ENCODE measurements at regions not wholly inside any gene's neighbourhood (a gene's known extent, or its start where the extent isn't known, plus 50 kb on each side); places are given as distances from the start of the nearest gene placed in this dataset.
A peak's percentile ranks its signal among the peaks of the same experiment; 100 is the strongest.

GRCh38 chr5:127228540-127229184 is 61.9 kb upstream of the MEGF10 start:
- H3K36me3 ChIP-seq = no peaks in the 10 kb centered on the region
- peak in 1 of 2 experiments; percentile 29 for DNase-seq
- H3K4me1 ChIP-seq = peaks cover 4% of the 10 kb centered on the region
- H3K27me3 ChIP-seq = no peaks in the 10 kb centered on the region
- peak overlapping the region; percentile 63 for H3K4me3 ChIP-seq
- peak overlapping the region; percentile 82 for H3K27ac ChIP-seq
- no peaks in the 10 kb centered on the region; the same call in 1 of the 2 replicates for H3K9me3 ChIP-seq (replicated peaks)

- H3K36me3 ChIP-seq = no peaks in the 10 kb centered on the region
- peak; percentile 57 to 67 for DNase-seq
- peak overlapping the region; percentile 63 for H3K4me3 ChIP-seq
- H3K4me1 ChIP-seq = peaks cover 8% of the 10 kb centered on the region
- no peaks in the 10 kb centered on the region; the same call in 1 of the 2 replicates for H3K9me3 ChIP-seq (replicated peaks)
- H3K27me3 ChIP-seq = no peaks in the 10 kb centered on the region
- H3K27ac ChIP-seq = peak overlapping the region; percentile 82
Measured at GRCh38 chr5:127229185-127229889, 61.3 kb upstream of the MEGF10 start.

- DNase-seq = no peak
- Histone ChIP-seq H3K27me3 (no peaks in the 10 kb centered on the region), H3K36me3 (no peaks in the 10 kb centered on the region)
Measured at GRCh38 chr5:127231118-127231517, 59.5 kb upstream of the MEGF10 start.

DNA sequence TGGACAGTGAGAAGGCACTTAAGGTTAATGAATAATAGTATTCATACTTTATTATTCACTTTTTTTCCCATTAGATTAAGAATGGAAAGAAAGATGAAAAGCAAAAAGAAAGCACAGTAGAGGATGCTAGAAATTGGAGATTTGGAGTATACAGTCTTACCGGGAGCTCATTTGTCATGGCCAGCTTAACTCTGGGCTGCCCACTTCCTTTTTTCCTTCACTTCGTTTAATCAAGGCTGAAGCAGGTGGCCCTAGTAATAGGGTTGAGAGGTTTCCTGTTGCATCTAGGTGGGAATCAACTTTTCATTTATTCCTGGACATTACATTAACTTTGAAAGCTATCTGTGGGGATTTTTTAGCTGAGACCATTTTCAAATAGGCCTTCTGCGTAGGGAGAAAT is 57.0 kb upstream of the MEGF10 start:
- Histone ChIP-seq H3K27ac (no peak overlapping the region), H3K36me3 (no peaks in the 10 kb centered on the region), H3K4me1 (peaks cover 3% of the 10 kb centered on the region; the same call in 1 of the 2 replicates), H3K4me3 (no peak overlapping the region), H3K27me3 (no peaks in the 10 kb centered on the region), H3K9me3 (replicated peaks) (no peaks in the 10 kb centered on the region)
- DNase-seq = peak in 1 of 2 experiments; percentile 36

More at GRCh38 chr5:127231118-127231517, 59.5 kb upstream of the MEGF10 start:
- Histone ChIP-seq H3K4me3 (no peak overlapping the region), H3K27ac (no peak overlapping the region), H3K4me1 (peaks cover 3% of the 10 kb centered on the region; the same call in 1 of the 2 replicates), H3K9me3 (replicated peaks) (no peaks in the 10 kb centered on the region; the same call in 1 of the 2 replicates)

GRCh38 chr5:127235136-127235535 is 55.5 kb upstream of the MEGF10 start:
- no peak overlapping the region for H3K27ac ChIP-seq
- H3K9me3 ChIP-seq (replicated peaks) = no peaks in the 10 kb centered on the region
- H3K4me1 ChIP-seq = peaks cover 3% of the 10 kb centered on the region; the same call in 1 of the 2 replicates
- no peak overlapping the region for H3K4me3 ChIP-seq
- no peaks in the 10 kb centered on the region for H3K36me3 ChIP-seq
- H3K27me3 ChIP-seq = no peaks in the 10 kb centered on the region
- no peak for DNase-seq

GRCh38 chr5:127236254-127236653 is 54.3 kb upstream of the MEGF10 start:
- H3K27ac ChIP-seq = no peak overlapping the region
- no peaks in the 10 kb centered on the region for H3K27me3 ChIP-seq
- H3K9me3 ChIP-seq (replicated peaks) = no peaks in the 10 kb centered on the region
- H3K4me1 ChIP-seq = peaks cover 3% of the 10 kb centered on the region; the same call in 1 of the 2 replicates
- no peak overlapping the region for H3K4me3 ChIP-seq
- DNase-seq = no peak
- no peaks in the 10 kb centered on the region for H3K36me3 ChIP-seq

All from SJCRH30 (cell line).